Fibroblast of lung (primary cell): ENCODE measurements at regions not wholly inside any gene's neighbourhood (a gene's known extent, or its start where the extent isn't known, plus 50 kb on each side); places are given as distances from the start of the nearest gene placed in this dataset.
"Not testable (repeated sequence)": the region's sequence is repeated elsewhere in the genome, so short reads cannot be mapped to it uniquely, and the experiment has no call there.

ENCODE experiments used
- DNase-seq, 2 donors: peaks; one replicate each; pipeline versions ENCODE4 v3.0.0 to v3.0.0-alpha.2; 2010; ENCODE audit warnings: low read depth in 2 of 2
- H2AFZ ChIP-seq: 2 replicates; pipeline ENCODE4 v1.5.1; 2012; ENCODE audit warnings: low read length, control low read depth, inconsistent platforms
- H3K27ac ChIP-seq: 2 replicates; pipeline ENCODE4 v1.5.1; 2011; ENCODE audit warnings: low read length, control low read depth; ENCODE audit not compliant: insufficient read depth
- H3K27me3 ChIP-seq: 2 replicates; pipeline ENCODE4 v1.5.1; 2011; ENCODE audit warnings: mild to moderate bottlenecking, low read length; ENCODE audit not compliant: control insufficient read depth, insufficient read depth
- H3K36me3 ChIP-seq: 2 replicates; pipeline ENCODE4 v1.5.1; 2011; ENCODE audit warnings: low read length; ENCODE audit not compliant: control insufficient read depth, insufficient read depth
- H3K4me1 ChIP-seq: 2 replicates; pipeline ENCODE4 v1.5.1; 2011; ENCODE audit warnings: low read length; ENCODE audit not compliant: control insufficient read depth, insufficient read depth; ENCODE audit errors: extremely low read depth
- H3K4me2 ChIP-seq: 2 replicates; pipeline ENCODE4 v1.5.1; 2011; ENCODE audit warnings: low read length, control low read depth; ENCODE audit not compliant: insufficient read depth; ENCODE audit errors: extremely low read depth
- H3K4me3 ChIP-seq, 4 experiments: fragments of 200-600 bp in 1 of 4; sonication (generic) in 1 of 4; replicated peaks in 1 of 4; 2 replicates each; pipeline ENCODE4 v1.5.1; 2011 to 2016; ENCODE audit warnings: low read length in 4 of 4, low read depth in 3 of 4, mild to moderate bottlenecking in 3 of 4, control low read depth in 2 of 4, inconsistent platforms in 1 of 4, mixed read lengths in 1 of 4; ENCODE audit not compliant: insufficient read depth in 1 of 4; ENCODE audit errors: control extremely low read depth in 1 of 4
- H3K79me2 ChIP-seq: 2 replicates; pipeline ENCODE4 v1.5.1; 2012; ENCODE audit warnings: mild to moderate bottlenecking, low read length, inconsistent platforms; ENCODE audit not compliant: control insufficient read depth, insufficient read depth
- H3K9ac ChIP-seq: 2 replicates; pipeline ENCODE4 v1.5.1; 2011; ENCODE audit warnings: mild to moderate bottlenecking, low read length, control low read depth; ENCODE audit not compliant: insufficient read depth
- H3K9me3 ChIP-seq: 2 replicates; pipeline ENCODE4 v1.5.1; 2012; ENCODE audit warnings: low read depth, low read length; ENCODE audit not compliant: control insufficient read depth, insufficient read depth
- H4K20me1 ChIP-seq: 2 replicates; pipeline ENCODE4 v1.5.1; 2011; ENCODE audit warnings: low read length; ENCODE audit not compliant: control insufficient read depth, insufficient read depth; ENCODE audit errors: extremely low read depth
- CTCF ChIP-seq, 2 donors: IDR thresholded peaks in 1 of 2; conservative IDR thresholded peaks in 1 of 2; 1 replicate in 1 of 2; 2 replicates in 1 of 2; pipeline ENCODE4 v1.5.1; 2011 to 2012; ENCODE audit warnings: low read length in 2 of 2, control low read depth in 1 of 2, inconsistent platforms in 1 of 2, low read depth in 1 of 2, mild to moderate bottlenecking in 1 of 2
- EZH2 ChIP-seq: IDR thresholded peaks from 2 replicates; pipeline ENCODE4 v1.5.1; 2012; ENCODE audit warnings: low read length, control low read depth, mild to moderate bottlenecking; ENCODE audit errors: missing control alignments

- no peak overlapping the region for H3K27ac ChIP-seq
- no peak overlapping the region for H3K4me3 ChIP-seq
- no peaks in the 10 kb centered on the region for H3K27me3 ChIP-seq
- H3K4me1 ChIP-seq = no peaks in the 10 kb centered on the region
- no peak for DNase-seq
- H3K9me3 ChIP-seq = no peaks in the 10 kb centered on the region
- H3K79me2 ChIP-seq = no peaks in the 10 kb centered on the region
- no peak overlapping the region for H3K4me2 ChIP-seq
- no peak for TF ChIP-seq CTCF (conservative IDR thresholded peaks at IDR 0.05 in 1 of 2, IDR thresholded peaks at IDR 0.05 in 1 of 2; ENCODE audit: low read depth in 1 of 2, low read length in 2 of 2)
- TF ChIP-seq EZH2 = no peak
- H3K36me3 ChIP-seq = no peaks in the 10 kb centered on the region
- H2AFZ ChIP-seq = no peak overlapping the region
- no peak overlapping the region for H3K9ac ChIP-seq
- no peaks in the 10 kb centered on the region for H4K20me1 ChIP-seq
Observed at GRCh38 chr9:89853931-89854330, 249.1 kb downstream of the GADD45G start.

- no peak for DNase-seq
- no peaks in the 10 kb centered on the region for H3K4me1 ChIP-seq
- H3K9ac ChIP-seq = no peak overlapping the region
- H3K4me2 ChIP-seq = no peak overlapping the region
- no peak overlapping the region for H3K27ac ChIP-seq
- H4K20me1 ChIP-seq = no peaks in the 10 kb centered on the region
- TF ChIP-seq CTCF (conservative IDR thresholded peaks at IDR 0.05 in 1 of 2, IDR thresholded peaks at IDR 0.05 in 1 of 2; ENCODE audit: low read depth in 1 of 2, low read length in 2 of 2) (no peak), EZH2 (no peak)
- no peak overlapping the region for H2AFZ ChIP-seq
- H3K27me3 ChIP-seq = no peaks in the 10 kb centered on the region
- no peaks in the 10 kb centered on the region for H3K9me3 ChIP-seq
- no peak overlapping the region for H3K4me3 ChIP-seq
- no peaks in the 10 kb centered on the region for H3K36me3 ChIP-seq
- no peaks in the 10 kb centered on the region for H3K79me2 ChIP-seq
Observed at GRCh38 chr9:89854715-89855475, 250.1 kb downstream of the GADD45G start.

- not testable (repeated sequence) for H3K4me1 ChIP-seq, H3K4me2 ChIP-seq, H3K36me3 ChIP-seq, H3K79me2 ChIP-seq, H3K9ac ChIP-seq, H4K20me1 ChIP-seq, DNase-seq, H3K27me3 ChIP-seq, H3K4me3 ChIP-seq, H3K9me3 ChIP-seq, H3K27ac ChIP-seq, H2AFZ ChIP-seq
Observed at GRCh38 chr9:89856296-89856695, 251.5 kb downstream of the GADD45G start.

- H3K4me1 ChIP-seq, H3K9ac ChIP-seq, H2AFZ ChIP-seq, DNase-seq, H3K36me3 ChIP-seq, H3K4me3 ChIP-seq, H4K20me1 ChIP-seq, H3K9me3 ChIP-seq, H3K27ac ChIP-seq, H3K79me2 ChIP-seq, H3K27me3 ChIP-seq, H3K4me2 ChIP-seq: not testable (repeated sequence)
Observed at GRCh38 chr9:89856950-89857349, 252.1 kb downstream of the GADD45G start.

- H3K27ac ChIP-seq, H3K9me3 ChIP-seq, H3K36me3 ChIP-seq, H3K79me2 ChIP-seq, H3K27me3 ChIP-seq, H4K20me1 ChIP-seq, H3K9ac ChIP-seq, H3K4me2 ChIP-seq, H3K4me1 ChIP-seq, H2AFZ ChIP-seq, H3K4me3 ChIP-seq, DNase-seq: not testable (repeated sequence)
Observed at GRCh38 chr9:89859842-89860241, 255.0 kb downstream of the GADD45G start.
